ENCODE measurements at regions not wholly inside any gene's neighbourhood (a gene's known extent, or its start where the extent isn't known, plus 50 kb on each side); places are given as distances from the start of the nearest gene placed in this dataset.

- DNase-seq (ENCODE audit: low spot score) = no peak
- Histone ChIP-seq H3K18ac (ENCODE audit: low read length) (no peak overlapping the region), H3K4me3 (ENCODE audit: low read length in 2 of 2) (no peak overlapping the region), H3K36me3 (replicated peaks in 1 of 2; ENCODE audit: control insufficient read depth in 2 of 2, insufficient read depth in 2 of 2, low read length in 2 of 2) (no peaks in the 10 kb centered on the region), H2AK5ac (ENCODE audit: low read depth, low read length) (no peak overlapping the region), H3K9ac (ENCODE audit: low read depth, low read length, poor library complexity) (no peak overlapping the region), H2BK120ac (ENCODE audit: low read depth, low read length) (no peak overlapping the region), H3K14ac (ENCODE audit: low read length) (no peak overlapping the region), H2BK5ac (ENCODE audit: low read length) (no peak overlapping the region), H2BK15ac (ENCODE audit: low read length) (no peak overlapping the region), H3K4me2 (ENCODE audit: insufficient read depth, low read length, poor library complexity, severe bottlenecking) (no peak overlapping the region), H3K4ac (ENCODE audit: low read length) (no peak overlapping the region), H3K27me3 (ENCODE audit: control insufficient read depth in 3 of 3, insufficient read depth in 3 of 3, low read depth in 1 of 3, low read length in 3 of 3) (no peaks in the 10 kb centered on the region), H3K27ac (replicated peaks; ENCODE audit: low read length) (no peak overlapping the region), H3K79me1 (ENCODE audit: low read depth, low read length) (no peaks in the 10 kb centered on the region), H3K9me3 (replicated peaks in 1 of 2; ENCODE audit: control insufficient read depth in 2 of 2, insufficient read depth in 1 of 2, low read depth in 1 of 2, low read length in 2 of 2) (no peaks in the 10 kb centered on the region), H4K91ac (ENCODE audit: low read depth, low read length, poor library complexity) (no peak overlapping the region), H3K23ac (ENCODE audit: low read depth, low read length, poor library complexity) (no peak overlapping the region), H2BK12ac (ENCODE audit: low read length) (no peak overlapping the region), H2AFZ (ENCODE audit: low read length) (no peak overlapping the region), H4K8ac (ENCODE audit: low read depth, low read length) (no peak overlapping the region), H3K4me1 (ENCODE audit: control insufficient read depth in 2 of 2, insufficient read depth in 1 of 2, low read depth in 1 of 2, low read length in 2 of 2) (no peaks in the 10 kb centered on the region)
- WGBS, 2 donors (ENCODE audit: extremely low coverage in 2 of 2, insufficient read length in 2 of 2, insufficient replicate concordance in 1 of 2) = no CpG with 5 or more reads among the region's 4 CpGs
Measured at GRCh38 chr15:87626860-87627259, 629.7 kb downstream of the NTRK3 start.

GRCh38 chr15:87623832-87624231 lies 632.7 kb downstream of the NTRK3 start:
- Histone ChIP-seq H3K79me1 (ENCODE audit: low read depth, low read length) (no peaks in the 10 kb centered on the region), H2BK12ac (ENCODE audit: low read length) (no peak overlapping the region), H2BK120ac (ENCODE audit: low read depth, low read length) (no peak overlapping the region), H2BK15ac (ENCODE audit: low read length) (no peak overlapping the region), H3K27me3 (ENCODE audit: control insufficient read depth in 3 of 3, insufficient read depth in 3 of 3, low read depth in 1 of 3, low read length in 3 of 3) (no peaks in the 10 kb centered on the region), H3K9ac (ENCODE audit: low read depth, low read length, poor library complexity) (no peak overlapping the region), H3K23ac (ENCODE audit: low read depth, low read length, poor library complexity) (no peak overlapping the region), H4K91ac (ENCODE audit: low read depth, low read length, poor library complexity) (no peak overlapping the region), H3K4me3 (ENCODE audit: low read length in 2 of 2) (no peak overlapping the region), H3K4ac (ENCODE audit: low read length) (no peak overlapping the region), H4K8ac (ENCODE audit: low read depth, low read length) (no peak overlapping the region), H3K27ac (replicated peaks; ENCODE audit: low read length) (no peak overlapping the region), H3K36me3 (replicated peaks in 1 of 2; ENCODE audit: control insufficient read depth in 2 of 2, insufficient read depth in 2 of 2, low read length in 2 of 2) (no peaks in the 10 kb centered on the region), H2AFZ (ENCODE audit: low read length) (no peak overlapping the region), H3K14ac (ENCODE audit: low read length) (no peak overlapping the region), H3K18ac (ENCODE audit: low read length) (no peak overlapping the region), H2AK5ac (ENCODE audit: low read depth, low read length) (no peak overlapping the region), H3K9me3 (replicated peaks in 1 of 2; ENCODE audit: control insufficient read depth in 2 of 2, insufficient read depth in 1 of 2, low read depth in 1 of 2, low read length in 2 of 2) (no peaks in the 10 kb centered on the region), H3K4me1 (ENCODE audit: control insufficient read depth in 2 of 2, insufficient read depth in 1 of 2, low read depth in 1 of 2, low read length in 2 of 2) (no peaks in the 10 kb centered on the region), H2BK5ac (ENCODE audit: low read length) (no peak overlapping the region), H3K4me2 (ENCODE audit: insufficient read depth, low read length, poor library complexity, severe bottlenecking) (no peak overlapping the region)
- no CpG with 5 or more reads among the region's 6 CpGs for WGBS, 2 donors (ENCODE audit: extremely low coverage in 2 of 2, insufficient read length in 2 of 2, insufficient replicate concordance in 1 of 2)
- DNase-seq (ENCODE audit: low spot score) = no peak

- Histone ChIP-seq H4K91ac (ENCODE audit: low read depth, low read length, poor library complexity) (no peak overlapping the region), H3K23ac (ENCODE audit: low read depth, low read length, poor library complexity) (no peak overlapping the region), H2BK12ac (ENCODE audit: low read length) (no peak overlapping the region), H4K8ac (ENCODE audit: low read depth, low read length) (no peak overlapping the region), H2AK5ac (ENCODE audit: low read depth, low read length) (no peak overlapping the region), H3K27me3 (ENCODE audit: control insufficient read depth in 3 of 3, insufficient read depth in 3 of 3, low read depth in 1 of 3, low read length in 3 of 3) (no peaks in the 10 kb centered on the region), H3K4me2 (ENCODE audit: insufficient read depth, low read length, poor library complexity, severe bottlenecking) (no peak overlapping the region), H3K27ac (replicated peaks; ENCODE audit: low read length) (no peak overlapping the region), H3K9me3 (replicated peaks in 1 of 2; ENCODE audit: control insufficient read depth in 2 of 2, insufficient read depth in 1 of 2, low read depth in 1 of 2, low read length in 2 of 2) (no peaks in the 10 kb centered on the region), H3K9ac (ENCODE audit: low read depth, low read length, poor library complexity) (no peak overlapping the region), H3K79me1 (ENCODE audit: low read depth, low read length) (no peaks in the 10 kb centered on the region), H3K4me1 (ENCODE audit: control insufficient read depth in 2 of 2, insufficient read depth in 1 of 2, low read depth in 1 of 2, low read length in 2 of 2) (no peaks in the 10 kb centered on the region), H3K4ac (ENCODE audit: low read length) (no peak overlapping the region), H2BK5ac (ENCODE audit: low read length) (no peak overlapping the region), H3K36me3 (replicated peaks in 1 of 2; ENCODE audit: control insufficient read depth in 2 of 2, insufficient read depth in 2 of 2, low read length in 2 of 2) (no peaks in the 10 kb centered on the region), H3K18ac (ENCODE audit: low read length) (no peak overlapping the region), H2AFZ (ENCODE audit: low read length) (no peak overlapping the region), H3K4me3 (ENCODE audit: low read length in 2 of 2) (no peak overlapping the region), H2BK15ac (ENCODE audit: low read length) (no peak overlapping the region), H2BK120ac (ENCODE audit: low read depth, low read length) (no peak overlapping the region), H3K14ac (ENCODE audit: low read length) (no peak overlapping the region)
- DNase-seq (ENCODE audit: low spot score) = no peak
- no CpG with 5 or more reads among the region's 2 CpGs for WGBS, 2 donors (ENCODE audit: extremely low coverage in 2 of 2, insufficient read length in 2 of 2, insufficient replicate concordance in 1 of 2)
Measured at GRCh38 chr15:87620393-87620792, 636.1 kb downstream of the NTRK3 start.

GRCh38 chr15:87619161-87619960 lies 637.2 kb downstream of the NTRK3 start:
- H2BK12ac ChIP-seq (ENCODE audit: low read length) = no peak overlapping the region
- no peak overlapping the region for H4K8ac ChIP-seq (ENCODE audit: low read depth, low read length)
- H3K4me1 ChIP-seq (ENCODE audit: control insufficient read depth in 2 of 2, insufficient read depth in 1 of 2, low read depth in 1 of 2, low read length in 2 of 2) = no peaks in the 10 kb centered on the region
- H2AFZ ChIP-seq (ENCODE audit: low read length) = no peak overlapping the region
- no peaks in the 10 kb centered on the region for H3K9me3 ChIP-seq (replicated peaks in 1 of 2; ENCODE audit: control insufficient read depth in 2 of 2, insufficient read depth in 1 of 2, low read depth in 1 of 2, low read length in 2 of 2)
- no peak overlapping the region for H2AK5ac ChIP-seq (ENCODE audit: low read depth, low read length)
- no peak overlapping the region for H3K4me3 ChIP-seq (ENCODE audit: low read length in 2 of 2)
- H2BK120ac ChIP-seq (ENCODE audit: low read depth, low read length) = no peak overlapping the region
- H4K91ac ChIP-seq (ENCODE audit: low read depth, low read length, poor library complexity) = no peak overlapping the region
- H2BK15ac ChIP-seq (ENCODE audit: low read length) = no peak overlapping the region
- H3K4me2 ChIP-seq (ENCODE audit: insufficient read depth, low read length, poor library complexity, severe bottlenecking) = no peak overlapping the region
- H3K27ac ChIP-seq (replicated peaks; ENCODE audit: low read length) = no peak overlapping the region
- H3K18ac ChIP-seq (ENCODE audit: low read length) = no peak overlapping the region
- H3K79me1 ChIP-seq (ENCODE audit: low read depth, low read length) = no peaks in the 10 kb centered on the region
- no peak overlapping the region for H3K14ac ChIP-seq (ENCODE audit: low read length)
- H3K23ac ChIP-seq (ENCODE audit: low read depth, low read length, poor library complexity) = no peak overlapping the region
- H3K9ac ChIP-seq (ENCODE audit: low read depth, low read length, poor library complexity) = no peak overlapping the region
- no peaks in the 10 kb centered on the region for H3K27me3 ChIP-seq (ENCODE audit: control insufficient read depth in 3 of 3, insufficient read depth in 3 of 3, low read depth in 1 of 3, low read length in 3 of 3)
- no peak overlapping the region for H2BK5ac ChIP-seq (ENCODE audit: low read length)
- no peaks in the 10 kb centered on the region for H3K36me3 ChIP-seq (replicated peaks in 1 of 2; ENCODE audit: control insufficient read depth in 2 of 2, insufficient read depth in 2 of 2, low read length in 2 of 2)
- no peak overlapping the region for H3K4ac ChIP-seq (ENCODE audit: low read length)
- no CpG with 5 or more reads among the region's 9 CpGs for WGBS, 2 donors (ENCODE audit: extremely low coverage in 2 of 2, insufficient read length in 2 of 2, insufficient replicate concordance in 1 of 2)
- DNase-seq (ENCODE audit: low spot score) = no peak

Measured in neuronal stem cell (in vitro differentiated cells).